ENCODE measurements at regions not wholly inside any gene's neighbourhood (a gene's known extent, or its start where the extent isn't known, plus 50 kb on each side); places are given as distances from the start of the nearest gene placed in this dataset.

GRCh38 chr10:94208315-94208714 is 154.4 kb downstream of the NOC3L start:
- TF ChIP-seq CTCF (IDR thresholded peaks at IDR 0.05), result no peak
- H3K4me3 ChIP-seq, result no peak overlapping the region
- H3K9me3 ChIP-seq, result no peaks in the 10 kb centered on the region

DNA sequence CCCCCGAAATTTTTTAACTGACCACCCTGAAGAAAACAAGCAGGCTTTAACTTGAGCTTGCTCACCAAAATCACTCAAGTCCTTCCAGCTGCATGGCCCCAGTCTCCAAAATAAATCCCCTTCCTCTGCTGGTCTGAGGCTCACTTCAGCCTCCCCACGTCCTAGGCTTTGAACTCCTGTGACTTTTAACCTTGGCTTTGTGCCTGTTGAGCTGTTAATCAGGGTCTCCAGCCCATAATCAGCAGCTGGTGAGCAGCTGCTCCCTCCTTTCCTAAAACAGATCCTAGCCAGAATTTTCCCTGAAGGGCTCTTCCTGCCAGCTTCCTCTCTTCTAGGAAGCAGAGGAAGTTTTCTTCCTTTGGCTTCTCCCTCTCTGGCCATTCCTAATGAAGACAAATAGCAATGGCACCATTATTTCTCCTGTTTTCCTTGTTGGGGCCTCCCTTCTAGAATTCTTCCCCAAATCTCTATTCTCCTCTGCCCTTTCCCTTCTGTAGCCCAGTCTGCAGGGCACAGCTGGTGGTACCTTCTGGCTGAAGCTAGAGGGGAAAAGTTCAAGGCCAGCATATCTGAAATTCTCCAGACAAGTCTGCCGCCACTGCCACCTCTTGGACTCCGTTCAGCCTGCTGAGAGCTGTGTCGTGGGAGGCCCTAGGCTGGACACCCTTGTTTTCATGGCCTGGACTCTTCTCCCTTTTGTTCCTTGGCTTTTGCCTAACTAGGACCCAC is 152.1 kb downstream of the NOC3L start:
- no peaks in the 10 kb centered on the region for H3K27me3 ChIP-seq (ENCODE audit: low read depth)
- H3K9me3 ChIP-seq, result no peaks in the 10 kb centered on the region
- DNase-seq, result no peak
- intact Hi-C loops (cut with DNase I), result no loop called here
- peaks cover 7% of the 10 kb centered on the region for H3K4me1 ChIP-seq
- H3K4me3 ChIP-seq, result no peak overlapping the region
- peak overlapping the region; percentile 25 for H3K27ac ChIP-seq
- ATAC-seq, result no peak
- H3K36me3 ChIP-seq, result no peaks in the 10 kb centered on the region
- TF ChIP-seq CTCF (IDR thresholded peaks at IDR 0.05), result no peak

More at GRCh38 chr10:94208315-94208714, 154.4 kb downstream of the NOC3L start:
- ATAC-seq (no peak), DNase-seq (no peak)
- H3K4me1 ChIP-seq, result peaks cover 7% of the 10 kb centered on the region
- intact Hi-C loops (cut with DNase I), result no loop called here
- no peak overlapping the region for H3K27ac ChIP-seq
- H3K36me3 ChIP-seq, result no peaks in the 10 kb centered on the region
- H3K27me3 ChIP-seq (ENCODE audit: low read depth), result no peaks in the 10 kb centered on the region

DNA sequence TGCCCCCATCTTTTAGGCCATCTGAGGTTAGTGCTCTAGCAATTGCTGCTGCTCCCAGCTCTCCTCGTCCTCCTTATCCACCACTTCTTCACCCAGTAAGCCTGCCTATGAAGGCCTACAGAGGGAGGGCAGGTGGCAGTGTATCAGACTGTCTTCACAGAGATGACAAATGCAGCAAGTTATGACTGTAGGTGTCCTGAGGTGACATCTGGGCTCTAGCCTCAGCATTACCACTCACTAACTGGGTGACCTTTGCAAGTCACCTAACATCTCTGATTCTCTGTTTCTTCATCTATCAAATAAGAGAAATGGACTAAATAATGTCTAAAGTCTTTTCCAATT is 151.6 kb downstream of the NOC3L start:
- intact Hi-C loops (cut with DNase I), result no loop called here
- Histone ChIP-seq H3K36me3 (no peaks in the 10 kb centered on the region), H3K4me1 (peaks cover 1% of the 10 kb centered on the region), H3K27ac (no peak overlapping the region), H3K9me3 (no peaks in the 10 kb centered on the region), H3K27me3 (ENCODE audit: low read depth) (no peaks in the 10 kb centered on the region), H3K4me3 (no peak overlapping the region)
- ATAC-seq, result no peak
- no peak for DNase-seq
- no peak for TF ChIP-seq CTCF (IDR thresholded peaks at IDR 0.05)

- no peak for DNase-seq
- intact Hi-C loops (cut with DNase I), result no loop called here
- Histone ChIP-seq H3K4me3 (no peak overlapping the region), H3K4me1 (no peaks in the 10 kb centered on the region), H3K36me3 (no peaks in the 10 kb centered on the region), H3K27me3 (ENCODE audit: low read depth) (no peaks in the 10 kb centered on the region), H3K9me3 (no peaks in the 10 kb centered on the region), H3K27ac (peak overlapping the region; percentile 9)
- ATAC-seq, result peak in 1 of 2 donors; percentile 60
- no peak for TF ChIP-seq CTCF (IDR thresholded peaks at IDR 0.05)
Observed at GRCh38 chr10:94213001-94213530, 149.7 kb downstream of the NOC3L start.

DNA sequence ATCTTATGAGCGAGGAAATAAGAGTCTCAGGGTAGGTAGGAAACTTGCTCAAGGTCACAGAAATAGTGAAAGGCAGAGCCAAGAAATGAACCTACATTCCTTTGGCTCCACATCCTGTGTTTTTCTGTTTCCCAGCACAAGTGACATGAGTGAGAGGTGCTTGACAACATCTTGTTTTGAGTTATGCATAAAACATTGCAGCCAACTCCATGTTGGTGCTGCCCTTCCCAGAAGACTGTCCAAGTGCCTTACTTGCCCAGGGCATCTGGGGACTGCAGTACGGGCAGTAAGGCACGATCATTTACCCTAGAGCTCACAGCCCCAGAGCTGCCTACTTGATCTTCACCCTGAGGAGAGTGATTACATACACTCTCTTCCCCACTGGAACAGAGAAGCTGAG is 148.8 kb downstream of the NOC3L start:
- H3K4me1 ChIP-seq, result no peaks in the 10 kb centered on the region
- ATAC-seq, result peak; percentile 65 to 68

More for the DNA sequence above, 148.8 kb downstream of the NOC3L start:
- H3K27ac ChIP-seq, result no peak overlapping the region
- H3K9me3 ChIP-seq, result no peaks in the 10 kb centered on the region
- DNase-seq, result no peak
- no peaks in the 10 kb centered on the region for H3K27me3 ChIP-seq (ENCODE audit: low read depth)
- TF ChIP-seq CTCF (IDR thresholded peaks at IDR 0.05), result no peak
- H3K36me3 ChIP-seq, result no peaks in the 10 kb centered on the region
- no peak overlapping the region for H3K4me3 ChIP-seq
- intact Hi-C loops (cut with DNase I), result no loop called here

All from lower lobe of right lung (tissue), 2 donors.